Loucy (cell line): ENCODE measurements at regions not wholly inside any gene's neighbourhood (a gene's known extent, or its start where the extent isn't known, plus 50 kb on each side); places are given as distances from the start of the nearest gene placed in this dataset.

Experiments
- H2AFZ ChIP-seq: fragments of 200-600 bp; sonication (generic); 2 replicates; pipeline ENCODE4 v1.6.0; 2016; ENCODE audit warnings: antibody characterized with exemption, mild to moderate bottlenecking, low read length, moderate library complexity
- H3F3A ChIP-seq: fragments of 200-600 bp; 2 replicates; pipeline ENCODE4 v1.6.0; 2016; ENCODE audit warnings: antibody characterized with exemption, low read depth, mild to moderate bottlenecking
- H3K27me3 ChIP-seq: fragments of 200-600 bp; sonication (generic); 2 replicates; pipeline ENCODE4 v1.6.1; 2014; ENCODE audit warnings: low read length, mild to moderate bottlenecking; ENCODE audit not compliant: insufficient read depth, poor library complexity, severe bottlenecking
- H3K36me3 ChIP-seq: fragments of 200-600 bp; sonication (generic); 2 replicates; pipeline ENCODE4 v1.6.1; 2016; ENCODE audit warnings: low read length; ENCODE audit not compliant: insufficient read depth
- H3K4me1 ChIP-seq: fragments of 200-600 bp; sonication (generic); 2 replicates; pipeline ENCODE4 v1.5.1; 2014; ENCODE audit warnings: low read length, mild to moderate bottlenecking; ENCODE audit not compliant: insufficient read depth, poor library complexity, severe bottlenecking
- H3K4me2 ChIP-seq: fragments of 200-600 bp; sonication (generic); 2 replicates; pipeline ENCODE4 v1.6.0; 2014; ENCODE audit warnings: antibody characterized with exemption, low read length, low read depth, mild to moderate bottlenecking; ENCODE audit not compliant: poor library complexity, severe bottlenecking
- H3K4me3 ChIP-seq: fragments of 200-600 bp; sonication (generic); 2 replicates; pipeline ENCODE4 v1.5.1; 2014; ENCODE audit warnings: low read length, mild to moderate bottlenecking, mixed read lengths; ENCODE audit not compliant: poor library complexity, severe bottlenecking
- H3K79me2 ChIP-seq: fragments of 200-600 bp; sonication (generic); 2 replicates; pipeline ENCODE4 v1.6.1; 2014; ENCODE audit warnings: low read length; ENCODE audit not compliant: insufficient read depth
- H3K9ac ChIP-seq: fragments of 200-600 bp; sonication (generic); 2 replicates; pipeline ENCODE4 v1.6.0; 2014; ENCODE audit warnings: mild to moderate bottlenecking, low read depth, low read length, moderate library complexity; ENCODE audit not compliant: poor library complexity, severe bottlenecking
- H3K9me2 ChIP-seq: fragments of 200-600 bp; sonication (generic); replicated peaks from 2 replicates; pipeline ENCODE4 v1.6.1; 2016; ENCODE audit warnings: low read depth, low read length, mixed read lengths
- H3K9me3 ChIP-seq: fragments of 200-600 bp; sonication (generic); 2 replicates; pipeline ENCODE4 v1.6.1; 2014; ENCODE audit warnings: mild to moderate bottlenecking, antibody characterized with exemption, low read length, low read depth; ENCODE audit not compliant: insufficient read depth
- H4K20me1 ChIP-seq: fragments of 200-600 bp; sonication (generic); 2 replicates; pipeline ENCODE4 v1.6.0; 2014; ENCODE audit warnings: antibody characterized with exemption, low read length, mild to moderate bottlenecking; ENCODE audit not compliant: insufficient read depth, poor library complexity, severe bottlenecking
- CTCF ChIP-seq: fragments of 200-600 bp; sonication (generic); conservative IDR thresholded peaks from 2 replicates; pipeline ENCODE4 v1.5.1; 2014; ENCODE audit warnings: mild to moderate bottlenecking, antibody characterized with exemption, low read length
- EZH2phosphoT487 ChIP-seq: fragments of 200-600 bp; IDR thresholded peaks from 2 replicates; pipeline ENCODE4 v1.6.1; 2018; ENCODE audit warnings: antibody characterized with exemption, mild to moderate bottlenecking, moderate library complexity, borderline replicate concordance

GRCh38 chr2:60334610-60335009 lies 218.8 kb downstream of the BCL11A start:
- Histone ChIP-seq H3K4me3 (no peak overlapping the region), H3F3A (no peaks in the 10 kb centered on the region), H3K4me1 (no peaks in the 10 kb centered on the region), H3K9ac (no peak overlapping the region), H3K79me2 (no peaks in the 10 kb centered on the region), H3K9me3 (no peaks in the 10 kb centered on the region), H3K4me2 (no peak overlapping the region), H3K36me3 (no peaks in the 10 kb centered on the region), H2AFZ (no peak overlapping the region), H3K27me3 (peaks cover 4% of the 10 kb centered on the region), H4K20me1 (no peaks in the 10 kb centered on the region), H3K9me2 (no peaks in the 10 kb centered on the region)
- TF ChIP-seq EZH2phosphoT487: no peak

GRCh38 chr2:60333264-60333663 lies 220.2 kb downstream of the BCL11A start:
- no peaks in the 10 kb centered on the region for H3K9me2 ChIP-seq

GRCh38 chr2:60331115-60331809 lies 222.2 kb downstream of the BCL11A start:
- no peaks in the 10 kb centered on the region for H3K9me2 ChIP-seq
- no peaks in the 10 kb centered on the region for H3F3A ChIP-seq
- H3K9me3 ChIP-seq: no peaks in the 10 kb centered on the region
- H3K4me2 ChIP-seq: no peak overlapping the region
- H3K36me3 ChIP-seq: no peaks in the 10 kb centered on the region
- no peaks in the 10 kb centered on the region for H3K79me2 ChIP-seq
- no peaks in the 10 kb centered on the region for H4K20me1 ChIP-seq
- no peaks in the 10 kb centered on the region for H3K4me1 ChIP-seq
- no peak overlapping the region for H3K9ac ChIP-seq
- H2AFZ ChIP-seq: no peak overlapping the region
- no peak overlapping the region for H3K4me3 ChIP-seq
- TF ChIP-seq EZH2phosphoT487 (no peak), CTCF (no peak)
- peaks cover 8% of the 10 kb centered on the region for H3K27me3 ChIP-seq

More at GRCh38 chr2:60333264-60333663, 220.2 kb downstream of the BCL11A start:
- no peaks in the 10 kb centered on the region for H3F3A ChIP-seq
- TF ChIP-seq CTCF: no peak
- TF ChIP-seq EZH2phosphoT487: no peak
- H3K79me2 ChIP-seq: no peaks in the 10 kb centered on the region
- peaks cover 8% of the 10 kb centered on the region for H3K27me3 ChIP-seq
- H3K4me3 ChIP-seq: no peak overlapping the region
- no peaks in the 10 kb centered on the region for H3K9me3 ChIP-seq
- no peak overlapping the region for H3K4me2 ChIP-seq
- H3K4me1 ChIP-seq: no peaks in the 10 kb centered on the region
- H2AFZ ChIP-seq: no peak overlapping the region
- H4K20me1 ChIP-seq: no peaks in the 10 kb centered on the region
- no peaks in the 10 kb centered on the region for H3K36me3 ChIP-seq
- no peak overlapping the region for H3K9ac ChIP-seq

- no peaks in the 10 kb centered on the region for H3K79me2 ChIP-seq
- H3K9me2 ChIP-seq: no peaks in the 10 kb centered on the region
- peaks cover 8% of the 10 kb centered on the region for H3K27me3 ChIP-seq
- H3K9ac ChIP-seq: no peak overlapping the region
- H3K9me3 ChIP-seq: no peaks in the 10 kb centered on the region
- TF ChIP-seq CTCF (no peak), EZH2phosphoT487 (no peak)
- no peaks in the 10 kb centered on the region for H4K20me1 ChIP-seq
- H2AFZ ChIP-seq: no peak overlapping the region
- no peaks in the 10 kb centered on the region for H3F3A ChIP-seq
- H3K4me3 ChIP-seq: no peak overlapping the region
- no peaks in the 10 kb centered on the region for H3K4me1 ChIP-seq
- no peak overlapping the region for H3K4me2 ChIP-seq
- H3K36me3 ChIP-seq: no peaks in the 10 kb centered on the region
These were observed 224.2 kb downstream of the BCL11A start for GRCh38 chr2:60329225-60329624.
